Glutamatergic neuron (in vitro differentiated cells): ENCODE measurements at regions not wholly inside any gene's neighbourhood (a gene's known extent, or its start where the extent isn't known, plus 50 kb on each side); places are given as distances from the start of the nearest gene placed in this dataset.

ENCODE experiments used
- DNase-seq: peaks from one replicate; pipeline ENCODE4 v3.0.0; 2022
- H3K27ac Mint-ChIP-seq: one replicate; pipeline ENCODE4 v1.8.0; 2020; ENCODE audit warnings: mild to moderate bottlenecking, mixed read lengths, inconsistent platforms; ENCODE audit not compliant: unreplicated experiment
- H3K27me3 Mint-ChIP-seq: one replicate; pipeline ENCODE4 v1.8.0; 2020; ENCODE audit warnings: mild to moderate bottlenecking, moderate library complexity, mixed read lengths, inconsistent platforms; ENCODE audit not compliant: unreplicated experiment
- H3K36me3 Mint-ChIP-seq: one replicate; pipeline ENCODE4 v1.8.0; 2020; ENCODE audit warnings: mild to moderate bottlenecking, mixed read lengths, inconsistent platforms; ENCODE audit not compliant: unreplicated experiment
- H3K4me1 Mint-ChIP-seq: one replicate; pipeline ENCODE4 v1.8.0; 2020; ENCODE audit warnings: mild to moderate bottlenecking, low read depth, mixed read lengths, inconsistent platforms; ENCODE audit not compliant: unreplicated experiment
- H3K4me3 Mint-ChIP-seq: one replicate; pipeline ENCODE4 v1.8.0; 2020; ENCODE audit warnings: mild to moderate bottlenecking, mixed read lengths, inconsistent platforms; ENCODE audit not compliant: unreplicated experiment
- H3K9me3 Mint-ChIP-seq: one replicate; pipeline ENCODE4 v1.8.0; 2020; ENCODE audit warnings: mild to moderate bottlenecking, moderate library complexity, mixed read lengths, inconsistent platforms; ENCODE audit not compliant: unreplicated experiment
- TF ChIP-seq, protein P1 (sequence below): fragments of 200-600 bp; sonication (generic); IDR thresholded peaks from one replicate; pipeline ENCODE4 v1.5.0; 2021; ENCODE audit not compliant: partially characterized antibody, unreplicated experiment

DNA sequence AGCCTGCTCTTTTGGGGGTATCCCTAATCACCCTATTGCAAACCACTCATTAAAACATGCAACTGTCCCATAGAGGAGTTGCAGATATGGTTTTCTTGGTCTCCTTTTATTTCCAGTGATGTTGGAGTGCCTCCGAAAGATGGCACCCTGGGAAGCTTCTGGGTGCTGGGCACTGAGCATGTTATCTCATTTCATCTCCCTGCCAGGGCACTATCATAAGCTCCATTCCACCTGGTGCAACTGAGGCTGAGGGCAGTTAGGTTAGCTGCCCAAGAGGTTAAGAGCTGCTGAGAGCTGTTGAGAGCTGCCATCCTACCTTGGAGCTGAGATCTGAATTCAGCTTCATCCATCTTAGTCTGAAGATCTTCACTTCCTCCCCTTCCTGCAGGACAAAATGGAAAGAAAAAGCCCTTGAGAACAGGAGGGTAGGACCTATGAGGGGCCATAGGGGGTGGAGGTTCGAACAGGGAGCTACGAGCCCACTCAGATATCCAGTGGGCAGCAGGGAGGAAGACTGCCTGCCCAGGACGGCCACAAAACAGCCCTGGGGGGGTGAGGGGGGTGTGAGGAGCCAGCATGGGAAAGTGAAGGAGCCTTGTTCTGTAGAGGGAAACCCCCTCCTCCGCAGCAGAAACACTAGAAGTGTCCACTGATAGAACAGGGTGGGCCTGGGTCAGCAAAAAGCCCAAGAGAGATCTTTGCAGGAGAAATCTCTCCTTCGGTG is 202.5 kb downstream of the ZFP36L2 start:
- Mint-ChIP-seq H3K27ac (no peak overlapping the region), H3K4me1 (peaks cover 3% of the 10 kb centered on the region), H3K27me3 (peaks cover 2% of the 10 kb centered on the region), H3K9me3 (peaks cover 5% of the 10 kb centered on the region), H3K4me3 (no peak overlapping the region), H3K36me3 (peaks cover 13% of the 10 kb centered on the region)
- TF ChIP-seq, protein P1, sequence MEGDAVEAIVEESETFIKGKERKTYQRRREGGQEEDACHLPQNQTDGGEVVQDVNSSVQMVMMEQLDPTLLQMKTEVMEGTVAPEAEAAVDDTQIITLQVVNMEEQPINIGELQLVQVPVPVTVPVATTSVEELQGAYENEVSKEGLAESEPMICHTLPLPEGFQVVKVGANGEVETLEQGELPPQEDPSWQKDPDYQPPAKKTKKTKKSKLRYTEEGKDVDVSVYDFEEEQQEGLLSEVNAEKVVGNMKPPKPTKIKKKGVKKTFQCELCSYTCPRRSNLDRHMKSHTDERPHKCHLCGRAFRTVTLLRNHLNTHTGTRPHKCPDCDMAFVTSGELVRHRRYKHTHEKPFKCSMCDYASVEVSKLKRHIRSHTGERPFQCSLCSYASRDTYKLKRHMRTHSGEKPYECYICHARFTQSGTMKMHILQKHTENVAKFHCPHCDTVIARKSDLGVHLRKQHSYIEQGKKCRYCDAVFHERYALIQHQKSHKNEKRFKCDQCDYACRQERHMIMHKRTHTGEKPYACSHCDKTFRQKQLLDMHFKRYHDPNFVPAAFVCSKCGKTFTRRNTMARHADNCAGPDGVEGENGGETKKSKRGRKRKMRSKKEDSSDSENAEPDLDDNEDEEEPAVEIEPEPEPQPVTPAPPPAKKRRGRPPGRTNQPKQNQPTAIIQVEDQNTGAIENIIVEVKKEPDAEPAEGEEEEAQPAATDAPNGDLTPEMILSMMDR, result no peak
- DNase-seq, result no peak

DNA sequence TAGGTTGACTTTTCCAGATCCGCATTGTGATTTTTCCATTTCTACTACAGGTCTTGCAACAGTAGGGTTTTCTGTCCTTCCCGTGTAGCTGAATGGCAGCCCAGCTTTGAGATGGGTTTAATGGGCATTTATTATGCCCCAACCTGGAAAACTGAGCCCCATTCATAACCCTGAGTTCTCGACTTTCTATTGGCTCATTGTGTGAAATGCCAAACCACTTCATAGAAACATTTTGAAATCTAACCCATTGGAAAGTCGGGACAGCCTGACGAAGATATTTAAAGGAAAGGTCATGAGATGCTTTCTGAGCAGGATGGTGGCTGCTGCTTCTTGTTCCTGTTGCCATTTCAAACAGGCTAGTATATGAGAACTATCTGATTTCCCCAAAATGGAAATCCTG is 203.5 kb downstream of the ZFP36L2 start:
- Mint-ChIP-seq H3K27me3 (peaks cover 2% of the 10 kb centered on the region), H3K27ac (no peak overlapping the region), H3K9me3 (peaks cover 5% of the 10 kb centered on the region), H3K36me3 (peaks cover 13% of the 10 kb centered on the region), H3K4me3 (no peak overlapping the region), H3K4me1 (peaks cover 3% of the 10 kb centered on the region)
- TF ChIP-seq, protein P1, result no peak
- DNase-seq, result no peak

DNA sequence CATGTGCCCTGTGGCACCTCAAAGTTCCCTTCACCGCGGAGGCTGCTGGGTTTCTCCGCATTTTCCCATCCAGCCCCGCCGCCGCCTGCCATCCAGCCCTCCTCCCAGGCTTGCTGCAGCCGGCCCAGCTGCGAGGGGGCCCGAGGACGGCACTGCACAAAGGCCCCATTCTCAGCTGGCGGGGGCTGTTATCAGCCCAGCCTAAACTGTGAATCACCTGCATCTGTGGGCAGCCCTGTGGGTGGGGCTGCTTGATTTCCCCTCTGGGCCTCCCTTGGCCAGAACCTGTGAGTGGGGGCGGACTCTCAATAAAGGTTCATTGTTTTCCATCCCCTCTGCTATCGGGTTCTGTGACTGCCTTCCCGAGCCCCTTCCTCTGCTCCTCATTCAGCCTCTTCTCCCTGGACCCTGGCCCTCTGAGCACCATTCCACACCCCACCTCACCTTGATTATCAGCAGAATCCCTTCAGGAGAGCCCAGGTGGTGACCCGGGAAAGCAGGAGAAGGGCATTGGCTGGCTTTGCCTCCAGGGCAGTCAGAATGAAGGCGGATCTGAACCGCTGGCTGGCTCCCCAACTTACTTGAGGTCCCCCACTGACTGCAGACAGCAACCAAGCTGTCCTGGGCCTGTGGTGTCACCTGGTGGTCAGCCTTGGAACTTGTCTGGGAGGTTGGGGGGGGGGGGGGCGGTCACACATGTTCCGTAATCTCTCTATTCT is 204.5 kb downstream of the ZFP36L2 start:
- no peak overlapping the region for H3K4me3 Mint-ChIP-seq
- peaks cover 13% of the 10 kb centered on the region for H3K36me3 Mint-ChIP-seq
- peaks cover 4% of the 10 kb centered on the region for H3K27me3 Mint-ChIP-seq
- no peak for DNase-seq
- TF ChIP-seq, protein P1, result peak; percentile 14
- no peak overlapping the region for H3K27ac Mint-ChIP-seq
- peaks cover 8% of the 10 kb centered on the region for H3K9me3 Mint-ChIP-seq
- peaks cover 3% of the 10 kb centered on the region for H3K4me1 Mint-ChIP-seq

DNA sequence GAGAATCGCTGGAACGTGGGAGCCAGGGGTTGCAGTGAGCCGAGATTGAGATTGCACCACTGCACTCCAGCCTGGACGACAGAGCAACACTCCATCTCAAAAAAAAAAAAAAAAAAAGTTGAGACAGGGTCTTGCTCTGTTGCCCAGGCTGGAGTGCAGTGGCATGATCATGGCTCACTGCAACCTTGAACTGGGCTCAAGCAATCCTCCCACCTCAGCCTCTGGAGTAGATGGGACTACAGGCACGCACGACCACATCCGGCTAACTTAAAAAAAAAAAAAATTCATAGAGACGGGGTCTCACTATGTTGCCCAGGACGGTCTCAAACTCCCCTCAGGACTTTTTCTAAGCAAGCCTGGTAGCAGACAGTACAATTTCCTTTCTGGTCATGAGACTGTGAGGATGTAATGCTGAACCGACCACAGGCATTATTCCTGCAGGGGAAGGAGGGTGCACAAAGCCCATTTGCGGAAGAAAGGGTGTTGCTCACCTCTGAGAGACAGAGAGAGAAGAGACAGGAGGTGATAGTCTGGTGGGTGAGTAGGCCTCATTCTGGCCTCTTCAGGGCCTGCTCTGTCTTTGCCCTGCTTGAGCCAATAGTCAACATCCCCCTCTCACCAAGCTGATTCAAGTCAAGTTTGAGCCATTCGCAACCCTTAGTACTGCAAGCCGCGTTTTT is 205.3 kb downstream of the ZFP36L2 start:
- Mint-ChIP-seq H3K36me3 (peaks cover 13% of the 10 kb centered on the region), H3K27ac (no peak overlapping the region), H3K27me3 (peaks cover 4% of the 10 kb centered on the region), H3K9me3 (peaks cover 8% of the 10 kb centered on the region), H3K4me3 (no peak overlapping the region), H3K4me1 (peaks cover 3% of the 10 kb centered on the region)
- TF ChIP-seq, protein P1, result no peak
- no peak for DNase-seq
